OCI-LY1 (cell line): ENCODE measurements at regions not wholly inside any gene's neighbourhood (a gene's known extent, or its start where the extent isn't known, plus 50 kb on each side); places are given as distances from the start of the nearest gene placed in this dataset.

ENCODE experiments used
- H2AFZ ChIP-seq: fragments of 200-600 bp; sonication (generic), shearing (Covaris generic); 2 replicates; pipeline ENCODE4 v1.6.0; 2014; ENCODE audit warnings: antibody characterized with exemption, mild to moderate bottlenecking, low read length
- H3F3A ChIP-seq: fragments of 200-600 bp; sonication (generic), shearing (Covaris generic); 2 replicates; pipeline ENCODE4 v1.6.0; 2014; ENCODE audit warnings: mild to moderate bottlenecking, antibody characterized with exemption, low read length, moderate library complexity; ENCODE audit not compliant: insufficient read depth
- H3K27ac ChIP-seq: fragments of 200-600 bp; sonication (generic); 2 replicates; pipeline ENCODE4 v1.5.1; 2014; ENCODE audit warnings: low read length, mixed run types, mild to moderate bottlenecking, low read depth; ENCODE audit not compliant: poor library complexity, severe bottlenecking
- H3K27me3 ChIP-seq: fragments of 200-600 bp; sonication (generic); 2 replicates; pipeline ENCODE4 v1.6.0; 2014; ENCODE audit warnings: antibody characterized with exemption, mild to moderate bottlenecking, low read length, moderate library complexity; ENCODE audit not compliant: insufficient read depth
- H3K36me3 ChIP-seq: fragments of 200-600 bp; sonication (generic); 2 replicates; pipeline ENCODE4 v1.6.1; 2014; ENCODE audit warnings: mild to moderate bottlenecking, antibody characterized with exemption, low read length, moderate library complexity, mixed read lengths; ENCODE audit not compliant: insufficient read depth
- H3K4me1 ChIP-seq: fragments of 200-600 bp; sonication (generic); 2 replicates; pipeline ENCODE4 v1.5.1; 2014; ENCODE audit warnings: mild to moderate bottlenecking, low read length, moderate library complexity; ENCODE audit not compliant: insufficient read depth, severe bottlenecking
- H3K4me2 ChIP-seq: fragments of 200-600 bp; sonication (generic), shearing (Covaris generic); 2 replicates; pipeline ENCODE4 v1.6.1; 2014; ENCODE audit warnings: low read length
- H3K4me3 ChIP-seq: fragments of 200-600 bp; sonication (generic); 2 replicates; pipeline ENCODE4 v1.5.1; 2014; ENCODE audit warnings: low read length, low read depth, mild to moderate bottlenecking, mixed read lengths; ENCODE audit not compliant: poor library complexity, severe bottlenecking
- H3K79me2 ChIP-seq: fragments of 200-600 bp; shearing (Covaris generic); 2 replicates; pipeline ENCODE4 v1.6.1; 2016; ENCODE audit warnings: mixed run types, low read length, mixed read lengths; ENCODE audit not compliant: insufficient read depth
- H3K9ac ChIP-seq: fragments of 200-600 bp; sonication (generic), shearing (Covaris generic); 2 replicates; pipeline ENCODE4 v1.6.1; 2014; ENCODE audit warnings: mild to moderate bottlenecking, low read length, mixed read lengths
- H3K9me2 ChIP-seq: fragments of 200-600 bp; sonication (generic), shearing (Covaris generic); 2 replicates; pipeline ENCODE4 v1.6.1; 2014; ENCODE audit warnings: low read depth, mild to moderate bottlenecking, low read length, mixed read lengths
- H3K9me3 ChIP-seq: fragments of 200-600 bp; shearing (Covaris generic); 2 replicates; pipeline ENCODE4 v1.6.1; 2014; ENCODE audit warnings: low read length, mixed read lengths
- H4K20me1 ChIP-seq: fragments of 200-600 bp; sonication (generic), shearing (Covaris generic); 2 replicates; pipeline ENCODE4 v1.6.0; 2016; ENCODE audit warnings: mild to moderate bottlenecking, low read length; ENCODE audit not compliant: insufficient read depth
- CTCF ChIP-seq: fragments of 200-600 bp; sonication (generic), shearing (Covaris generic); IDR thresholded peaks from 2 replicates; pipeline ENCODE4 v1.5.1; 2017; ENCODE audit warnings: mild to moderate bottlenecking, antibody characterized with exemption, low read length, moderate library complexity, mixed read lengths
- EZH2 ChIP-seq: fragments of 200-600 bp; sonication (generic), shearing (Covaris generic); IDR thresholded peaks from 2 replicates; pipeline ENCODE4 v1.8.0; 2017; ENCODE audit warnings: borderline replicate concordance, mixed run types, mild to moderate bottlenecking, antibody characterized with exemption, low read length, moderate library complexity, mixed read lengths

- TF ChIP-seq CTCF = no peak
- TF ChIP-seq EZH2 = no peak
- no peak overlapping the region for H3K4me2 ChIP-seq
- H3K27me3 ChIP-seq = no peaks in the 10 kb centered on the region
- H4K20me1 ChIP-seq = no peaks in the 10 kb centered on the region
- H3K79me2 ChIP-seq = no peaks in the 10 kb centered on the region
- no peak overlapping the region for H3K27ac ChIP-seq
- no peaks in the 10 kb centered on the region for H3F3A ChIP-seq
- H3K4me3 ChIP-seq = no peak overlapping the region
- no peak overlapping the region for H3K9ac ChIP-seq
- H3K9me2 ChIP-seq = no peaks in the 10 kb centered on the region
- H3K4me1 ChIP-seq = no peaks in the 10 kb centered on the region
- no peaks in the 10 kb centered on the region for H3K36me3 ChIP-seq
- no peak overlapping the region for H2AFZ ChIP-seq
- no peaks in the 10 kb centered on the region for H3K9me3 ChIP-seq
Measured at GRCh38 chr4:177987896-177988295, 545.7 kb upstream of the AGA start.

GRCh38 chr4:177989503-177990201, 547.4 kb upstream of the AGA start:
- Histone ChIP-seq H3K4me3 (no peak overlapping the region), H3K9me3 (no peaks in the 10 kb centered on the region), H3K9me2 (no peaks in the 10 kb centered on the region), H4K20me1 (no peaks in the 10 kb centered on the region), H3K4me1 (no peaks in the 10 kb centered on the region), H3F3A (no peaks in the 10 kb centered on the region), H3K4me2 (no peak overlapping the region), H3K27me3 (no peaks in the 10 kb centered on the region), H3K79me2 (no peaks in the 10 kb centered on the region), H3K9ac (no peak overlapping the region), H3K27ac (no peak overlapping the region), H2AFZ (no peak overlapping the region), H3K36me3 (no peaks in the 10 kb centered on the region)
- TF ChIP-seq EZH2 (no peak), CTCF (no peak)

- H3K9me3 ChIP-seq = no peaks in the 10 kb centered on the region
- TF ChIP-seq CTCF = no peak
- no peak for TF ChIP-seq EZH2
Measured at GRCh38 chr4:178003098-178003657, 560.9 kb upstream of the AGA start.

More at GRCh38 chr4:178003098-178003657, 560.9 kb upstream of the AGA start:
- H3K79me2 ChIP-seq = no peaks in the 10 kb centered on the region
- H3K9me2 ChIP-seq = no peaks in the 10 kb centered on the region
- no peak overlapping the region for H3K4me2 ChIP-seq
- no peaks in the 10 kb centered on the region for H3F3A ChIP-seq
- no peak overlapping the region for H2AFZ ChIP-seq
- H3K9ac ChIP-seq = no peak overlapping the region
- no peaks in the 10 kb centered on the region for H3K36me3 ChIP-seq
- no peaks in the 10 kb centered on the region for H4K20me1 ChIP-seq
- no peak overlapping the region for H3K27ac ChIP-seq
- no peak overlapping the region for H3K4me3 ChIP-seq
- no peaks in the 10 kb centered on the region for H3K27me3 ChIP-seq
- no peaks in the 10 kb centered on the region for H3K4me1 ChIP-seq
